GM12872 (cell line): ENCODE measurements at regions not wholly inside any gene's neighbourhood (a gene's known extent, or its start where the extent isn't known, plus 50 kb on each side); places are given as distances from the start of the nearest gene placed in this dataset.
A peak's percentile ranks its signal among the peaks of the same experiment; 100 is the strongest.

Experiments
- TF ChIP-seq, protein P1 (sequence below): IDR thresholded peaks from 3 replicates; pipeline ENCODE4 v1.5.1; 2011; ENCODE audit warnings: low read depth, mild to moderate bottlenecking, low read length, moderate library complexity; ENCODE audit not compliant: insufficient read depth

- TF ChIP-seq, protein P1, sequence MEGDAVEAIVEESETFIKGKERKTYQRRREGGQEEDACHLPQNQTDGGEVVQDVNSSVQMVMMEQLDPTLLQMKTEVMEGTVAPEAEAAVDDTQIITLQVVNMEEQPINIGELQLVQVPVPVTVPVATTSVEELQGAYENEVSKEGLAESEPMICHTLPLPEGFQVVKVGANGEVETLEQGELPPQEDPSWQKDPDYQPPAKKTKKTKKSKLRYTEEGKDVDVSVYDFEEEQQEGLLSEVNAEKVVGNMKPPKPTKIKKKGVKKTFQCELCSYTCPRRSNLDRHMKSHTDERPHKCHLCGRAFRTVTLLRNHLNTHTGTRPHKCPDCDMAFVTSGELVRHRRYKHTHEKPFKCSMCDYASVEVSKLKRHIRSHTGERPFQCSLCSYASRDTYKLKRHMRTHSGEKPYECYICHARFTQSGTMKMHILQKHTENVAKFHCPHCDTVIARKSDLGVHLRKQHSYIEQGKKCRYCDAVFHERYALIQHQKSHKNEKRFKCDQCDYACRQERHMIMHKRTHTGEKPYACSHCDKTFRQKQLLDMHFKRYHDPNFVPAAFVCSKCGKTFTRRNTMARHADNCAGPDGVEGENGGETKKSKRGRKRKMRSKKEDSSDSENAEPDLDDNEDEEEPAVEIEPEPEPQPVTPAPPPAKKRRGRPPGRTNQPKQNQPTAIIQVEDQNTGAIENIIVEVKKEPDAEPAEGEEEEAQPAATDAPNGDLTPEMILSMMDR, result no peak
Measured at GRCh38 chr2:150916467-150917396, 344.9 kb downstream of the RBM43 start.

GRCh38 chr2:150911766-150912280, 349.8 kb downstream of the RBM43 start:
- TF ChIP-seq, protein P1, result no peak

GRCh38 chr2:150909613-150910012, 352.1 kb downstream of the RBM43 start:
- TF ChIP-seq, protein P1, result 0 out of 3 replicates have a peak, but pooled peaks have one; percentile 4

- TF ChIP-seq, protein P1, result no peak
Measured at GRCh38 chr2:150909090-150909489, 352.6 kb downstream of the RBM43 start.

GRCh38 chr2:150907466-150907865, 354.2 kb downstream of the RBM43 start:
- TF ChIP-seq, protein P1, result no peak

- TF ChIP-seq, protein P1, result no peak
Measured at GRCh38 chr2:150903461-150903860, 358.2 kb downstream of the RBM43 start.

- TF ChIP-seq, protein P1, result no peak
Measured at GRCh38 chr2:150903055-150903454, 358.6 kb downstream of the RBM43 start.
